HepG2 (cell line): ENCODE measurements at regions not wholly inside any gene's neighbourhood (a gene's known extent, or its start where the extent isn't known, plus 50 kb on each side); places are given as distances from the start of the nearest gene placed in this dataset.

ENCODE experiments used
- ATAC-seq: fragments of 200-7000 bp; cut with Tn5 transposase; 3 replicates; pipeline ENCODE4 v1.9.1; 2020; ENCODE audit warnings: mild to moderate bottlenecking, moderate library complexity
- BruUV-seq: library from RNA; stranded (reverse); fragments of 400-500 nt; replicated peaks from 2 replicates; lab custom pipeline; 2021; lab: Mats Ljungman, UMichigan
- CTCF ChIA-PET: fragments of 300-600 bp; formaldehyde crosslinking; extraction: SDS; loops from one replicate; lab custom pipeline; 2021; ENCODE audit warnings: low total read pairs, inconsistent platforms, low intra/inter-chr PET ratio; lab: Yijun Ruan, JAX
- POLR2A ChIA-PET: fragments of 350-600 bp; sonication (Branson Sonifier 250); formaldehyde crosslinking; loops from one replicate; lab custom pipeline; 2020; ENCODE audit warnings: antibody characterized with exemption, inconsistent platforms; lab: Yijun Ruan, JAX
- DNase-seq: peaks from one replicate; pipeline ENCODE4 v3.0.0-alpha.2; 2015; ENCODE audit warnings: low spot score
- FAIRE-seq: peaks from 3 replicates; lab custom pipeline; 2011; peaks lifted over from hg19 to GRCh38; lab: Jason Lieb, UNC
- H2AFZ ChIP-seq: one replicate; pipeline ENCODE4 v1.6.1; 2011; ENCODE audit warnings: low read length, inconsistent platforms
- H3K27ac ChIP-seq: fragments of 300-600 bp; 3 replicates; pipeline ENCODE4 v1.8.0; 2011; ENCODE audit warnings: mixed run types, mild to moderate bottlenecking, mixed read lengths, low read length, inconsistent platforms; ENCODE audit not compliant: insufficient read depth; ENCODE audit errors: extremely low read length
- H3K27me3 ChIP-seq, 2 experiments: fragments of 200-600 bp in 1 of 2; 2 replicates in 1 of 2; 3 replicates in 1 of 2; pipeline versions ENCODE4 v1.6.0 to v1.8.0; 2011; ENCODE audit warnings: low read length in 2 of 2, mild to moderate bottlenecking in 2 of 2, moderate library complexity in 2 of 2, inconsistent platforms in 1 of 2; ENCODE audit not compliant: insufficient read depth in 2 of 2, control insufficient read depth in 1 of 2
- H3K36me3 ChIP-seq, 2 experiments: fragments of 200-600 bp in 1 of 2; replicated peaks in 1 of 2; 2 replicates in 1 of 2; 3 replicates in 1 of 2; pipeline versions ENCODE4 v1.5.1 to v1.8.0; 2011; ENCODE audit warnings: low read length in 2 of 2, inconsistent platforms in 1 of 2; ENCODE audit not compliant: insufficient read depth in 2 of 2, control insufficient read depth in 1 of 2
- H3K4me1 ChIP-seq: 2 replicates; pipeline ENCODE4 v1.5.1; 2012; ENCODE audit warnings: low read length, inconsistent platforms; ENCODE audit not compliant: insufficient read depth
- H3K4me2 ChIP-seq: 2 replicates; pipeline ENCODE4 v1.6.0; 2011; ENCODE audit warnings: low read depth, low read length, inconsistent platforms
- H3K4me3 ChIP-seq, 3 experiments: fragments of 200-600 bp in 1 of 3; sonication (generic), shearing (Covaris generic) in 1 of 3; replicated peaks in 1 of 3; 2 replicates each; pipeline ENCODE4 v1.5.1; 2011 to 2016; ENCODE audit warnings: low read length in 3 of 3, inconsistent platforms in 2 of 3, low read depth in 2 of 3, mild to moderate bottlenecking in 2 of 3, control low read depth in 1 of 3, mixed read lengths in 1 of 3; ENCODE audit not compliant: insufficient read depth in 1 of 3
- H3K79me2 ChIP-seq: one replicate; pipeline ENCODE4 v1.6.1; 2011; ENCODE audit warnings: low read length, inconsistent platforms; ENCODE audit not compliant: insufficient read depth
- H3K9ac ChIP-seq: 2 replicates; pipeline ENCODE4 v1.6.0; 2011; ENCODE audit warnings: mild to moderate bottlenecking, low read depth, low read length, inconsistent platforms; ENCODE audit not compliant: insufficient read depth
- H3K9me3 ChIP-seq: 2 replicates; pipeline ENCODE4 v1.5.1; 2012; ENCODE audit warnings: mild to moderate bottlenecking, low read length
- H4K20me1 ChIP-seq: 2 replicates; pipeline ENCODE4 v1.6.0; 2011; ENCODE audit warnings: inconsistent platforms, mild to moderate bottlenecking, low read length, moderate library complexity; ENCODE audit not compliant: insufficient read depth
- CREB1 ChIP-seq, 2 experiments: fragments of 450-650 bp in 1 of 2; IDR thresholded peaks; 2 replicates each; pipeline ENCODE4 v1.6.1; 2016 to 2017; ENCODE audit warnings: control low read depth in 1 of 2, mild to moderate bottlenecking in 1 of 2, missing compliant biosample characterization in 1 of 2, missing genetic modification characterization in 1 of 2
- FOXK1 ChIP-seq: sonication (generic); formaldehyde crosslinking; IDR thresholded peaks from 2 replicates; pipeline ENCODE4 v1.4.0; 2020; ENCODE audit warnings: low read depth, missing genetic modification reagents, borderline replicate concordance
- MLLT10 ChIP-seq: sonication (generic); formaldehyde crosslinking; IDR thresholded peaks from 2 replicates; pipeline ENCODE4 v1.4.0; 2020; ENCODE audit warnings: missing genetic modification reagents
- NAIF1 ChIP-seq: sonication (generic); formaldehyde crosslinking; IDR thresholded peaks from 2 replicates; pipeline ENCODE4 v1.5.0; 2020; ENCODE audit warnings: mild to moderate bottlenecking, missing genetic modification reagents, borderline replicate concordance
- NKX3-1 ChIP-seq: sonication (generic); formaldehyde crosslinking; IDR thresholded peaks from 2 replicates; pipeline ENCODE4 v1.5.0; 2020; ENCODE audit warnings: missing genetic modification reagents
- RBM22 ChIP-seq: fragments of 200-400 bp; formaldehyde crosslinking; optimal IDR thresholded peaks from 2 replicates; pipeline ENCODE3; 2017; ENCODE audit warnings: mild to moderate bottlenecking, low read length, moderate library complexity
- TEAD2 ChIP-seq: sonication (generic); formaldehyde crosslinking; IDR thresholded peaks from 2 replicates; pipeline ENCODE4 v1.9.0; 2021; ENCODE audit warnings: missing genetic modification reagents
- ZNF160 ChIP-seq: sonication (generic); formaldehyde crosslinking; IDR thresholded peaks from 2 replicates; pipeline ENCODE4 v1.8.0; 2022; ENCODE audit warnings: mild to moderate bottlenecking, inconsistent platforms, missing genetic modification reagents
- in situ Hi-C: cut with HindIII; loops from 2 replicates; pipeline ENCODE4 v1.10.0; 2017; ENCODE audit warnings: low pct_unique_long_range_greater_than_20kb; ENCODE audit not compliant: extremely low pct_ligation_motif_present
- intact Hi-C: fragments of 100-400 bp; cut with micrococcal nuclease; formaldehyde crosslinking; loops from one replicate; pipeline ENCODE4 v1.10.0; 2022; ENCODE audit not compliant: unreplicated experiment
- TF ChIP-seq, protein P1 (sequence below): sonication (generic); formaldehyde crosslinking; conservative IDR thresholded peaks from 2 replicates; pipeline ENCODE4 v1.8.0; 2022; ENCODE audit warnings: missing genetic modification reagents
- TF ChIP-seq, protein P2 (sequence below): sonication (generic); formaldehyde crosslinking; IDR thresholded peaks from 2 replicates; pipeline ENCODE4 v1.4.0; 2020; ENCODE audit warnings: missing genetic modification reagents
- TF ChIP-seq, protein P3 (sequence below): sonication (generic); formaldehyde crosslinking; IDR thresholded peaks from 2 replicates; pipeline ENCODE4 v1.4.0; 2020; ENCODE audit warnings: low read depth, mild to moderate bottlenecking, missing genetic modification reagents
- TF ChIP-seq, protein P4 (sequence below): sonication (generic); formaldehyde crosslinking; IDR thresholded peaks from 2 replicates; pipeline ENCODE4 v1.8.0; 2022; ENCODE audit warnings: mild to moderate bottlenecking, missing genetic modification reagents, moderate library complexity

DNA sequence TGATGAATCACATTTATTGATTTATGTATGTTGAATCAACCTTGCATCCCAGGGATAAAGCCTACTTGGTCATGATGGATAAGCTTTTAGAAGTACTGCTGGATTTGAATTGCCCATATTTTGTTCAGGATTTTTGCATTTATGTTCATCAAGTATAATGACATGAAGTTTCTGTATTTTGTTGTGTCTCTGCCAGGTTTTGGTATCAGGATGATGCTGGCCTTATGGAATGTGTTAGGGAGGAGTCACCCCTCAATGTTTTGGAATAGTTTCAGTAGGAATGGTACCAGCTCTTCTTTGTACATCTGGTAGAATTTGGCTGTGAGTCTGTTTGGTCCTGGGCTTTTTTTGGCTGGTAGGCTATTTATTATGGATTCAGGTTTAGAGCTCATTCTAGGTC lies 1643.1 kb upstream of the B3GALT2 start:
- no peak overlapping the region for H3K9ac ChIP-seq
- no peaks in the 10 kb centered on the region for H3K36me3 ChIP-seq
- TF ChIP-seq, protein P1, sequence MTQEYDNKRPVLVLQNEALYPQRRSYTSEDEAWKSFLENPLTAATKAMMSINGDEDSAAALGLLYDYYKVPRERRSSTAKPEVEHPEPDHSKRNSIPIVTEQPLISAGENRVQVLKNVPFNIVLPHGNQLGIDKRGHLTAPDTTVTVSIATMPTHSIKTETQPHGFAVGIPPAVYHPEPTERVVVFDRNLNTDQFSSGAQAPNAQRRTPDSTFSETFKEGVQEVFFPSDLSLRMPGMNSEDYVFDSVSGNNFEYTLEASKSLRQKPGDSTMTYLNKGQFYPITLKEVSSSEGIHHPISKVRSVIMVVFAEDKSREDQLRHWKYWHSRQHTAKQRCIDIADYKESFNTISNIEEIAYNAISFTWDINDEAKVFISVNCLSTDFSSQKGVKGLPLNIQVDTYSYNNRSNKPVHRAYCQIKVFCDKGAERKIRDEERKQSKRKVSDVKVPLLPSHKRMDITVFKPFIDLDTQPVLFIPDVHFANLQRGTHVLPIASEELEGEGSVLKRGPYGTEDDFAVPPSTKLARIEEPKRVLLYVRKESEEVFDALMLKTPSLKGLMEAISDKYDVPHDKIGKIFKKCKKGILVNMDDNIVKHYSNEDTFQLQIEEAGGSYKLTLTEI = no peak
- TF ChIP-seq, protein P2, sequence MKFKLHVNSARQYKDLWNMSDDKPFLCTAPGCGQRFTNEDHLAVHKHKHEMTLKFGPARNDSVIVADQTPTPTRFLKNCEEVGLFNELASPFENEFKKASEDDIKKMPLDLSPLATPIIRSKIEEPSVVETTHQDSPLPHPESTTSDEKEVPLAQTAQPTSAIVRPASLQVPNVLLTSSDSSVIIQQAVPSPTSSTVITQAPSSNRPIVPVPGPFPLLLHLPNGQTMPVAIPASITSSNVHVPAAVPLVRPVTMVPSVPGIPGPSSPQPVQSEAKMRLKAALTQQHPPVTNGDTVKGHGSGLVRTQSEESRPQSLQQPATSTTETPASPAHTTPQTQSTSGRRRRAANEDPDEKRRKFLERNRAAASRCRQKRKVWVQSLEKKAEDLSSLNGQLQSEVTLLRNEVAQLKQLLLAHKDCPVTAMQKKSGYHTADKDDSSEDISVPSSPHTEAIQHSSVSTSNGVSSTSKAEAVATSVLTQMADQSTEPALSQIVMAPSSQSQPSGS (CRISPR knock-in tag) = no peak
- TF ChIP-seq TEAD2 (CRISPR knock-in tag) (no peak), FOXK1 (CRISPR knock-in tag) (no peak), MLLT10 (no peak), NKX3-1 (CRISPR knock-in tag) (no peak), ZNF160 (CRISPR knock-in tag) (no peak), CREB1 (IDR thresholded peaks at IDR 0.05) (no peak), CREB1 (CRISPR knock-in tag; IDR thresholded peaks at IDR 0.05) (no peak), RBM22 (no peak), NAIF1 (no peak)
- TF ChIP-seq, protein P3, sequence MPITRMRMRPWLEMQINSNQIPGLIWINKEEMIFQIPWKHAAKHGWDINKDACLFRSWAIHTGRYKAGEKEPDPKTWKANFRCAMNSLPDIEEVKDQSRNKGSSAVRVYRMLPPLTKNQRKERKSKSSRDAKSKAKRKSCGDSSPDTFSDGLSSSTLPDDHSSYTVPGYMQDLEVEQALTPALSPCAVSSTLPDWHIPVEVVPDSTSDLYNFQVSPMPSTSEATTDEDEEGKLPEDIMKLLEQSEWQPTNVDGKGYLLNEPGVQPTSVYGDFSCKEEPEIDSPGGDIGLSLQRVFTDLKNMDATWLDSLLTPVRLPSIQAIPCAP (CRISPR knock-in tag) = no peak
- TF ChIP-seq, protein P4, sequence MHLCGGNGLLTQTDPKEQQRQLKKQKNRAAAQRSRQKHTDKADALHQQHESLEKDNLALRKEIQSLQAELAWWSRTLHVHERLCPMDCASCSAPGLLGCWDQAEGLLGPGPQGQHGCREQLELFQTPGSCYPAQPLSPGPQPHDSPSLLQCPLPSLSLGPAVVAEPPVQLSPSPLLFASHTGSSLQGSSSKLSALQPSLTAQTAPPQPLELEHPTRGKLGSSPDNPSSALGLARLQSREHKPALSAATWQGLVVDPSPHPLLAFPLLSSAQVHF = no peak
- intact Hi-C loops (no loop called here), in situ Hi-C loops (no loop called here)
- no peak overlapping the region for H3K4me3 ChIP-seq
- no peaks in the 10 kb centered on the region for H3K4me1 ChIP-seq
- ATAC-seq (no peak), DNase-seq (no peak), FAIRE-seq (no peak)
- POLR2A ChIA-PET = no interaction called here
- BruUV-seq = no TSS peak
- no peaks in the 10 kb centered on the region for H3K79me2 ChIP-seq
- no peak overlapping the region for H2AFZ ChIP-seq
- H4K20me1 ChIP-seq = no peaks in the 10 kb centered on the region
- no peaks in the 10 kb centered on the region for H3K27me3 ChIP-seq
- no peaks in the 10 kb centered on the region for H3K9me3 ChIP-seq
- CTCF ChIA-PET = no interaction called here
- no peak overlapping the region for H3K27ac ChIP-seq
- H3K4me2 ChIP-seq = no peak overlapping the region
